Activated T-cell treated with anti-CD3 and anti-CD28 coated beads, Interleukin-2, amount 50 U/mL, for 72 hours (primary cell): ENCODE measurements at regions not wholly inside any gene's neighbourhood (a gene's known extent, or its start where the extent isn't known, plus 50 kb on each side); places are given as distances from the start of the nearest gene placed in this dataset.
"Not testable (repeated sequence)": the region's sequence is repeated elsewhere in the genome, so short reads cannot be mapped to it uniquely, and the experiment has no call there.

ENCODE experiments used
- ATAC-seq, 2 donors: fragments of 150-1000 bp; cut with Tn5 transposase; replicated peaks in 1 of 2; 2 replicates each; pipeline ENCODE4 v1.10.0; 2021; ENCODE audit warnings: moderate library complexity in 2 of 2, mild to moderate bottlenecking in 1 of 2
- DNase-seq, 2 donors: peaks; one replicate each; pipeline ENCODE4 v3.0.0; 2021 to 2022; ENCODE audit warnings: mixed read lengths in 1 of 2
- H3K27ac Mint-ChIP-seq: one replicate; pipeline ENCODE4 v1.8.0; 2022; ENCODE audit warnings: mild to moderate bottlenecking, moderate library complexity, mixed read lengths
- H3K27me3 Mint-ChIP-seq: one replicate; pipeline ENCODE4 v1.8.0; 2022; ENCODE audit warnings: low read depth, mixed read lengths
- H3K36me3 Mint-ChIP-seq, 2 donors: one replicate each; pipeline ENCODE4 v1.8.0; 2022; ENCODE audit warnings: mixed read lengths in 2 of 2, mild to moderate bottlenecking in 1 of 2; ENCODE audit not compliant: insufficient read depth in 2 of 2
- H3K4me1 Mint-ChIP-seq: one replicate; pipeline ENCODE4 v1.8.0; 2022; ENCODE audit warnings: low read depth, mixed read lengths
- H3K4me3 Mint-ChIP-seq, 2 donors: one replicate each; pipeline ENCODE4 v1.8.0; 2022; ENCODE audit warnings: mild to moderate bottlenecking in 2 of 2, mixed read lengths in 2 of 2, moderate library complexity in 2 of 2
- H3K9me3 Mint-ChIP-seq, 2 donors: one replicate each; pipeline ENCODE4 v1.8.0; 2022; ENCODE audit warnings: mixed read lengths in 2 of 2

GRCh38 chr2:2773080-2773479 is 442.0 kb upstream of the MYT1L start:
- H3K4me3 Mint-ChIP-seq, ATAC-seq, H3K9me3 Mint-ChIP-seq, H3K27ac Mint-ChIP-seq, DNase-seq, H3K36me3 Mint-ChIP-seq, H3K4me1 Mint-ChIP-seq, H3K27me3 Mint-ChIP-seq: not testable (repeated sequence)

GRCh38 chr2:2771721-2772411 is 440.8 kb upstream of the MYT1L start:
- Mint-ChIP-seq H3K4me3 (no peak overlapping the region), H3K36me3 (no peaks in the 10 kb centered on the region), H3K4me1 (no peaks in the 10 kb centered on the region), H3K9me3 (peaks cover 0 to 4% of the 10 kb centered on the region in 2 donors), H3K27me3 (no peaks in the 10 kb centered on the region), H3K27ac (no peak overlapping the region)
- no peak for DNase-seq
- ATAC-seq, result no peak

- no peak for DNase-seq
- H3K4me3 Mint-ChIP-seq, result no peak overlapping the region
- H3K4me1 Mint-ChIP-seq, result no peaks in the 10 kb centered on the region
- H3K27me3 Mint-ChIP-seq, result no peaks in the 10 kb centered on the region
- ATAC-seq, result no peak
- peaks cover 0 to 1% of the 10 kb centered on the region in 2 donors for H3K9me3 Mint-ChIP-seq
- H3K36me3 Mint-ChIP-seq, result no peaks in the 10 kb centered on the region
- no peak overlapping the region for H3K27ac Mint-ChIP-seq
These were observed 438.7 kb upstream of the MYT1L start for GRCh38 chr2:2769481-2770431.

- Mint-ChIP-seq H3K27me3 (no peaks in the 10 kb centered on the region), H3K4me3 (no peak overlapping the region), H3K36me3 (no peaks in the 10 kb centered on the region), H3K4me1 (no peaks in the 10 kb centered on the region), H3K9me3 (no peaks in the 10 kb centered on the region), H3K27ac (no peak overlapping the region)
- ATAC-seq (no peak), DNase-seq (no peak)
These were observed 437.4 kb upstream of the MYT1L start for GRCh38 chr2:2768476-2768875.

GRCh38 chr2:2767837-2768236 is 436.8 kb upstream of the MYT1L start:
- H3K4me1 Mint-ChIP-seq, result no peaks in the 10 kb centered on the region
- ATAC-seq, result no peak
- H3K36me3 Mint-ChIP-seq, result no peaks in the 10 kb centered on the region
- no peaks in the 10 kb centered on the region for H3K27me3 Mint-ChIP-seq
- H3K4me3 Mint-ChIP-seq, result no peak overlapping the region
- DNase-seq, result no peak
- H3K27ac Mint-ChIP-seq, result no peak overlapping the region
- no peaks in the 10 kb centered on the region for H3K9me3 Mint-ChIP-seq

- H3K4me3 Mint-ChIP-seq, result no peak overlapping the region
- no peaks in the 10 kb centered on the region for H3K9me3 Mint-ChIP-seq
- H3K27me3 Mint-ChIP-seq, result no peaks in the 10 kb centered on the region
- no peaks in the 10 kb centered on the region for H3K36me3 Mint-ChIP-seq
- H3K4me1 Mint-ChIP-seq, result no peaks in the 10 kb centered on the region
- DNase-seq, result no peak
- no peak for ATAC-seq
- H3K27ac Mint-ChIP-seq, result no peak overlapping the region
These were observed 434.9 kb upstream of the MYT1L start for GRCh38 chr2:2765839-2766495.

- H3K4me1 Mint-ChIP-seq, result no peaks in the 10 kb centered on the region
- H3K4me3 Mint-ChIP-seq, result no peak overlapping the region
- ATAC-seq (no peak), DNase-seq (no peak)
- no peaks in the 10 kb centered on the region for H3K27me3 Mint-ChIP-seq
- H3K9me3 Mint-ChIP-seq, result no peaks in the 10 kb centered on the region
- no peaks in the 10 kb centered on the region for H3K36me3 Mint-ChIP-seq
- H3K27ac Mint-ChIP-seq, result no peak overlapping the region
These were observed 434.2 kb upstream of the MYT1L start for GRCh38 chr2:2765176-2765800.

- Mint-ChIP-seq H3K27me3 (no peaks in the 10 kb centered on the region), H3K4me3 (no peak overlapping the region), H3K36me3 (no peaks in the 10 kb centered on the region), H3K27ac (no peak overlapping the region), H3K4me1 (no peaks in the 10 kb centered on the region), H3K9me3 (no peaks in the 10 kb centered on the region)
- no peak for DNase-seq
- ATAC-seq, result no peak
These were observed 433.7 kb upstream of the MYT1L start for GRCh38 chr2:2764739-2765138.

GRCh38 chr2:2764001-2764355 is 432.9 kb upstream of the MYT1L start:
- no peak overlapping the region for H3K27ac Mint-ChIP-seq
- H3K9me3 Mint-ChIP-seq, result no peaks in the 10 kb centered on the region
- no peaks in the 10 kb centered on the region for H3K27me3 Mint-ChIP-seq
- no peaks in the 10 kb centered on the region for H3K4me1 Mint-ChIP-seq
- no peak overlapping the region for H3K4me3 Mint-ChIP-seq
- DNase-seq, result no peak
- H3K36me3 Mint-ChIP-seq, result no peaks in the 10 kb centered on the region
- ATAC-seq, result no peak

GRCh38 chr2:2763351-2764000 is 432.4 kb upstream of the MYT1L start:
- no peaks in the 10 kb centered on the region for H3K27me3 Mint-ChIP-seq
- H3K4me1 Mint-ChIP-seq, result no peaks in the 10 kb centered on the region
- no peak overlapping the region for H3K4me3 Mint-ChIP-seq
- DNase-seq, result no peak
- no peaks in the 10 kb centered on the region for H3K36me3 Mint-ChIP-seq
- H3K9me3 Mint-ChIP-seq, result no peaks in the 10 kb centered on the region
- no peak overlapping the region for H3K27ac Mint-ChIP-seq
- no peak for ATAC-seq

- no peak for DNase-seq
- Mint-ChIP-seq H3K4me3 (no peak overlapping the region), H3K27me3 (no peaks in the 10 kb centered on the region), H3K9me3 (no peaks in the 10 kb centered on the region), H3K36me3 (no peaks in the 10 kb centered on the region), H3K27ac (no peak overlapping the region), H3K4me1 (no peaks in the 10 kb centered on the region)
- no peak for ATAC-seq
These were observed 431.8 kb upstream of the MYT1L start for GRCh38 chr2:2762913-2763312.

GRCh38 chr2:2762166-2762908 is 431.3 kb upstream of the MYT1L start:
- no peaks in the 10 kb centered on the region for H3K9me3 Mint-ChIP-seq

More at GRCh38 chr2:2762166-2762908, 431.3 kb upstream of the MYT1L start:
- Mint-ChIP-seq H3K27ac (no peak overlapping the region), H3K4me1 (no peaks in the 10 kb centered on the region), H3K36me3 (no peaks in the 10 kb centered on the region), H3K4me3 (no peak overlapping the region), H3K27me3 (no peaks in the 10 kb centered on the region)
- DNase-seq (no peak), ATAC-seq (no peak)
